Skin of body (tissue), 1 donor: ENCODE measurements at regions not wholly inside any gene's neighbourhood (a gene's known extent, or its start where the extent isn't known, plus 50 kb on each side); places are given as distances from the start of the nearest gene placed in this dataset.

Experiments
- DNase-seq: peaks from one replicate; lab custom pipeline; 2025; lab: John Stamatoyannopoulos, UW

DNA sequence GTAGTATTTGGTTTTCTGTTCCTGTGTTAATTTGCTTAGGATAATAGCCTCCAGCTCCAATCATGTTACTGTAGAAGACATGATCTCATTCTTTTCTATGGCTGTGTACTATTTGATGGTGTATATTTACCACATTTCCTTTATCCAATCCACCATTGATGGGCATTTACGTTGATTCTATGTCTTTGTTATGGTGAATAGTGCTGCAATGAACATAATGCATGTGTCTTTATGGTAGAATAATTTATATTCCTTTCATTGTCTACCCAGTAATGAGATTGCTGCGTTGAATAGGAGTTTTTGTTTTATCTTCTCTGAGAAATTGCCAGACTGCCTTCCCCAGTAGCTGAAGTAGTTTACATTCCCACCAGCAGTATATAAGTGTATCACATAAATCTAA is 538.8 kb downstream of the LRRIQ3 start:
- DNase-seq = no peak

DNA sequence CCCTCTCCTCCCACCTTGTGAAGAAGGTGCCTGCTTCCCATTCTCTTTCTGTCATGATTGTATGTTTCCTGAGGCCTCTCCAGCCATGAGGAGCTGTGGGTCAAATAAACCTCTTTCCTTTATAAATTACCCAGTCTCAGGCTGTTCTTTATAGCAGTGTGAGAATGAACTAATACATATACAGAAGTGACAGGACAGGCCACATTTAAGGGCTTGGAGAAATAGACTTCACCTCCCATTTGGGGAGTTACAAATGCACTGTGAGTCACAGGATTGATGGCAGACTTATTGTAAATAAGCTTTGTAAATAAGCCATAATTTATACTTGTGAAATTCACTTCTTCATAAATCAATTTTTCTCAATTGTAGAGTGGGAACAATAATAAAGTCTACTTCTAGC is 543.3 kb downstream of the LRRIQ3 start:
- no peak for DNase-seq

DNA sequence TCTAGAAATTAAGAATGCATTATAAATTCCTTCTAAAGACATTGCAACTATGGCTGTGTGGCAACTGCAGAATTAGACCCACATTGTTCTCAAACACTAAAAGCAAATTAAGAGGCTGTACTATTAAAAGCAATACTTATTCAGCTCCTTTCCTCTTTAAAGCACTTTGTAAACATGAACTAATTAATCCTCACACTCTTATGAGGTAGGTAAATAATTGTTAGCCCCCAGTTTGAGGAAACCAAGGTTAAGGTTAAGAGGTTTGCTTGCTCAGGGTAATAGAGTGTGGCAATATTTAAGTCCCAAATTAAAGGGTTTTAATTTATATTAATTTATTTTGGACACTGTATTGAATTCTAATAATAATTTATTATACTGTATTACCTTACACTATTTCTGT is 553.8 kb downstream of the LRRIQ3 start:
- DNase-seq = no peak

DNA sequence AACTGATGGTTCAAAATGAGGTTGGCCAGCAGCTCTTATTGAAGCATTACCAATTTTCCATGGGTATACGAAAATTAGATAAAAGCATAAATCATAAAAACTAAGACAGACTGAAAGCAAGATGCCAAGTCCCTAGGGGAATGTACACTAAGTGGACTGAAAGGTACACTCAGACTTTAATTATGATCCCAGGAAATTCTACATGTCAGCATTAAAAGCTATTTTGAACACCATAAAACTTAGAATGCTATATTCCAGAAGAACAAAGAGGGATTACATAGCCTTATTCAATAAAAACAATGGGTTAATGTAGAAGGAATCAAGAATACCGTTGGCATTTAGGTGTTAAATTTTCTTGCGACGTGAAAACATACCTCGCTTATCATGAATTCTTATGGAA is 558.5 kb downstream of the LRRIQ3 start:
- no peak for DNase-seq

DNA sequence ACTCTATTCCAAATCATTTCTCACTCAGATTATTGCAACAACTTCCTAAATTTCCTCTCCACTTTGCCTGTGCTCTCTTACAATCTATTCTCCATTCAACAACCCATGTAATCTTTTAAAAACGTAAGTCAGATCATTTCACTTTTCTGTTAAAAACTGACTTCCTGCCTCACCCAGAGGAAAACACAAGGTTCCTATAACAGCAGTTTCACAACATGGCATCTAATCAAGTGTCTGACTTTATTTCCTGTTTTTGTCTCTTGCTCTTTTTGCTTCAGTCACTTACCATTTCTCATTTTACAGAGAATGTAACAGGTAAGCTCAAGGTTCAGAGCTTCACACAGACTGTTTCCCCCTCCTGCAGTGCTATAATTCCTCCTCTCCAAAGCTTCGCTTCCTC is 560.7 kb downstream of the LRRIQ3 start:
- no peak for DNase-seq

DNA sequence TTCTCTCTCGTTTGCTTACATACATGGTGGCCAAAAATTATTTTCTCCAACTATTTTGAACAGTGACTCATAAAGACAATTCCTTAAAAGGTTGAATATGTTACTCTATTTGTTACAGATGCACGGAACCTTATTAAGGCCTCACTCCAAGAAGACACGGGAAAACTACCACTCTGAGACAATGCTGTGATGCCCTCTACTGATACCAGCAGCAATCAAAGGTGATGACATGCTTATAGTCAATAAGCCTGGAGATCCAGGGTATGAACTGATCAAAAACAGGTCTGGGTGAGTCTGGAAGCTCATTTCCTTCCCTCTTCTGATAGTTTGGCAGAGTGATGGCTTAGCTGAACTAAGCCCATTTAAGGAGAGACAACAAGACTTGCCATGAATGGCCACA is 563.0 kb downstream of the LRRIQ3 start:
- no peak for DNase-seq

DNA sequence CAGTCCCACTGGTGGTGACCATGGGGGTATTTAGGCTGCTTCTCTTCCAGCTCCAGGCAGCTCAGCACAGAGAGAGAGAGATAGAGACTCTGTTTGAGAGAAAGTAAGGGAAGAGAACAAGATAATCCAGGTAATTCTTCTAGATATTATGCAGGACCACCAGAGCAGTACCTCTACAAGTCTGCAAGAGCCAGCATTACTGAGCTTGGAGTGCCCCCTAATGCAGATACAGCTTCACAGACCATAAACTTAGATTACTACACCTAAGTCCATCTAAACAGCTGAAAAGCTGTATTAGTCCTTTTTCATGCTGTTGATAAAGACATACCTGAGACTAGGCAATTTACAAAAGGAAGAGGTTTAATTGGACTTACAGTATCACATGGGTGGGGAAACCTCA is 570.3 kb downstream of the LRRIQ3 start:
- no peak for DNase-seq

- no peak for DNase-seq
Measured at GRCh38 chr1:73626326-73626725, 571.6 kb downstream of the LRRIQ3 start.

DNA sequence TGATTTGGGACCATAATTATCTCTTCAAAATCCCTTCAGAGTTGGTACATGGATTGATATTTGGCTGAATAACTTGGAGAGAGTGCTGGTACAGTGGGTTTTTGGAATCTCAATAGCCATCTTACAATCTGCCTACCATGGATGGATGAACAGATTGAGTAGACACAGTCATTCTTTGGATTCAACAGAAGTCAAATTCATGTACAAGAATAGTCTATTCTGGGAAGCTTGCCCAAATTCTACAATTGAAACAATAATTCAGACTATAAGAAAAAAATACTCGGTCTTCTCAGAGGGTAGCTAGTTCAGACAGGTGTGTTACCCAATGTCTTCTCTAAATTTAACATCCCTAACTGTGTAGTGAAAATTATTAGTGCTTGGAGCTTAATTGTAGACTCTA is 574.0 kb downstream of the LRRIQ3 start:
- DNase-seq = no peak

DNA sequence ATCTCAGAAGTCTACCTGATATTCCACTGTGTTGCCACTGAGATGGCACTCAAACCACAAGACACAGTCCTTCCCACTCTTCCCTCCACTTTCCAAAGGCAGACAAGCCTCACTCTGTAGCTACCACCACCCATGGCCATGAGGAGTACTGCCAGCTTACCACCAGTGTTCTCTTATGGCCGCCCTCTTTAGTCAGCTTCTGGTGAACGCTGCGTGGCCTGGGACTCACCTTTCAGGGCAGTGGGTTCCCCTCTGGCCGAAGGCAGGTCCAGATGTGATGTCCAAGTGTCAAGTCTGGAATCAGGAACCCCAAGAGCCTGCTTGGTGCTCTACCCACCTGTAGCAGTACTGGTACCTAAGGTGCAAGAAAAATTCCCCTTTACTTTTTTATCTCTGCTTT is 580.8 kb downstream of the LRRIQ3 start:
- no peak for DNase-seq

- DNase-seq = no peak
Measured at GRCh38 chr1:73611681-73612080, 586.3 kb downstream of the LRRIQ3 start.

GRCh38 chr1:73604739-73605138 is 593.2 kb downstream of the LRRIQ3 start:
- no peak for DNase-seq

DNA sequence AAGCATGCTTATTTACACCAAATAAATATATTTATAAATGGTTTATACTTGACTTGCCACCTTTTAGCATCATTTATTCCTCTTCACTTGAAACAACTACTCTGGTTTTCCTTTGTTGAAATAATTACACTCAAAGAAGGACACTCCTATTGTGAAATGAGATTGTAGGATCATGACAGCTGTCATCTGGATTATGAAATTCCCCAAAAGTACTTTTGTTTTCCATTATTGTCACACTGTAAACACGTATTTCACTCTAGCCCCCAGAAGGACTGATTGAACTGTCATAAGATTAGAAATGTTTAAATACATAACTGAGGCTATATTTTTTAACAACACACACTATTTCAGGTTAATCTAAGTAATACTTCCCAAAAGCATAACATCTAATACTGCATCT is 593.8 kb downstream of the LRRIQ3 start:
- DNase-seq = no peak

GRCh38 chr1:73593804-73594203 is 604.2 kb downstream of the LRRIQ3 start:
- no peak for DNase-seq

- peak; percentile 1 for DNase-seq
Measured at GRCh38 chr1:73593364-73593763, 604.6 kb downstream of the LRRIQ3 start.

DNA sequence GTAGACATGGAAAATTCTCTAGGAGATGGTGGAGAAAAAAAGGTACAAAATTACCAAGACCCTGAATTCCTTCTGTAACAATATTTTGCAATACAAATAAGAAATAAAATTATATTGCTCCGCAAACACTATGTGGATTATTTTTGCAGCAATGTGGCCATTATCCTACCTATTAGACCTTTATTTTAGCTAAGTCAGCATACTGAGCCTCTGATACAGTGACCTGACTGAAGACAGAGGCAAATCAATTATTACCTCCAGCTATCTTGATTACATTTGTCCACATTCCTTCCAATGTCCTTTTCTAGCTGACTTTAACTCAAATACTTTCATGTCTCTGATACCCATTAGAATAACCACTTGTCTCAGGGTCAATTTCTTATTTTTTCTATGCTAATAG is 610.9 kb downstream of the LRRIQ3 start:
- no peak for DNase-seq

GRCh38 chr1:73577206-73577605 is 620.8 kb downstream of the LRRIQ3 start:
- DNase-seq = no peak

- no peak for DNase-seq
Measured at GRCh38 chr1:73576083-73576482, 621.9 kb downstream of the LRRIQ3 start.

- DNase-seq = no peak
Measured at GRCh38 chr1:73564294-73564693, 633.7 kb downstream of the LRRIQ3 start.

- no peak for DNase-seq
Measured at GRCh38 chr1:73556270-73556669, 641.7 kb downstream of the LRRIQ3 start.

- no peak for DNase-seq
Measured at GRCh38 chr1:73537400-73537799, 660.6 kb downstream of the LRRIQ3 start.

- no peak for DNase-seq
Measured at GRCh38 chr1:73517603-73518191, 680.3 kb downstream of the LRRIQ3 start.

DNA sequence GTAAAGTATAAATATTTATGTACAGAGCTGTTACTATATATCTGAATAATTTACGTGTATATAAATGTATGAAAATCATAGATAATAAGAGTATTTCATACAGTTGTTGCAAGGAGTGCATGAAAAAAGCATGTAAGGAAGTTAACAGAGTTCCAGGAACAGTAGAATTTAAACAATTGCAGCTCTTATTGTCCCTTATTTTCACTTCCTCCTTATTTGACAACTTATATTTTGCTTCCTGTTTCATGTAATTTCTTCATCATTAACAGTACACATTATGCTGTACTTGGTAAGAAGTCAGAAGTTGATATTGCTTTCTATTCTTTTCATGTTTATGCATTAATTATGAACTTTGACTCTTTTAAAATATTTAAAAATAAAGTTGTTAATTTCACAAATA is 681.5 kb downstream of the LRRIQ3 start:
- DNase-seq = no peak

DNA sequence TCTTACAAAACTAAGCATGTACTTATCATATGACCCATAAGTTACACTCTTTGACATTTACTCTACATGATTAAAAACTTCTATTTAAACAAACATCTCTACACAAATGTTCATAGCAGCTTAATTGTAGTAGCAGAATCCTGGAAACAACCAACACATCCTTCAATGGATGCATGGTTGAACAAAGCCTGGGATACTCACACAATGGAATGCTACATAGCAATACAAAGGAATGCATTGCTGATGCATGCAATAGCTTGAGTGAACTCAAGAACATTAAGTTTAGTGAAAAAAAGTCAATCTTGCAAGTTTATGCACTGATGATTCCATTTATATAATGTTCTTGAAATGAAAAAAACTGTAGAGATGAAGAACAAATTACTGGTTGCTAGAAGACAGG is 686.9 kb downstream of the LRRIQ3 start:
- DNase-seq = no peak
